ENCODE measurements at regions not wholly inside any gene's neighbourhood (a gene's known extent, or its start where the extent isn't known, plus 50 kb on each side); places are given as distances from the start of the nearest gene placed in this dataset.

DNA sequence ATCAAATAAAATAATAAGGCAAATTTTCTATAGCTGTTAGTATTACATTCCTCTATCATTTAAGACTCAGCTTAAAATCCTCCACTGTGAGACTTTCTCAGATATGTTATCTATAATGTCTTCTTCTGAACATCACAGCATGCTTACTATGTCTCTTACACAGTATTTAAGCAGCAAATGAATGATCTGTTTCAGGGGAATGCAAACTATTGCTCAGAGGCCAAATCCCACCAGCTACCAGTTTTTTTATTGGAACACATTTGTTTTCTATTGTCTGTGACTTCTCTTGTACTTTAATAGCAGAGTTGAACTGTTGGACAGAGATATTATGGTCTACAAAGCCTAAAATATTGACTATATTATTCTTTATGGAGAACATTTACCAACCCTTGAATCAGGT lies 59.6 kb downstream of the C3orf38 start:
- no peak overlapping the region for H3K4me3 Mint-ChIP-seq
- H3K27me3 Mint-ChIP-seq (ENCODE audit: low read depth), result no peaks in the 10 kb centered on the region
- H3K36me3 Mint-ChIP-seq (ENCODE audit: insufficient read depth in 2 of 2), result no peaks in the 10 kb centered on the region
- no peak overlapping the region for H3K27ac Mint-ChIP-seq
- ATAC-seq (replicated peaks in 1 of 2), result no peak
- no peaks in the 10 kb centered on the region for H3K4me1 Mint-ChIP-seq (ENCODE audit: low read depth)
- DNase-seq, result no peak
- no peaks in the 10 kb centered on the region for H3K9me3 Mint-ChIP-seq

DNA sequence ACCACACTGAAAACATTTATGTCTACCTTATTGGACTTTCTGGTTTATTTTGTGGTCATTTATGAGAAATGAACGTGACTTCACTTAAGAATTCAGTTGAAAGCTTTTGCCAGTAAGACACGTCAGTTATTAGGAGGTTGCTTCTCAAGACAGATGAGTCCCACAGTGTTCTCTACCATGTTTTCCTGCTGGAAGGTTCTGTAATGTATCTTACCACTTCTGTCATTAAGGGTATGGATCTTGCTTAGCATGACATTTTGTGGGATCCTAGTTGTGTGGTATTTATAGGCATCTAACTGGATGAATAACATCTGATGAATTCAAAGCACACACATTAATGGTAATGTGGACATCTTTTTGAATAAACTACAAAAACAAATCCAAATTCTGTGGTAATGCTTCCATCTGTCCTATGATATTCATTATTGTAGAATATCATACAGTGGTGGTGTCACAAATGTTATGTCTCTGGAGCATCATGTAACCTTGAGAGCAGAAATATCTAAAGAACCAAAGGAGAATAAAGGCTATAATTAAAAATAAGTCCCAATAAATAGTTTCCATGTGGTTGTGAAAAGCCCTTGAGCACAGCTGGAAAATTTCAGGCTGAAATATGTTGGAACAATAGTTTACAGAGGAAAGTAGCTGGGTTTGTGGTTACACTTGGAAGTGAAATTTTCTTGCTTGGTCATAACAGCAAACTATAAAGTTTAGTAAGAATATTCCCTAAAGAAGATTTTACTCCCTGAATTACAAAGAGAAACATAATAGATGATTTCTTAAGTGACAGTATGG lies 61.5 kb downstream of the C3orf38 start:
- Mint-ChIP-seq H3K9me3 (no peaks in the 10 kb centered on the region), H3K27ac (no peak overlapping the region), H3K36me3 (ENCODE audit: insufficient read depth in 2 of 2) (no peaks in the 10 kb centered on the region), H3K4me3 (no peak overlapping the region), H3K4me1 (ENCODE audit: low read depth) (no peaks in the 10 kb centered on the region), H3K27me3 (ENCODE audit: low read depth) (no peaks in the 10 kb centered on the region)
- ATAC-seq (replicated peaks in 1 of 2) (no peak), DNase-seq (no peak)

DNA sequence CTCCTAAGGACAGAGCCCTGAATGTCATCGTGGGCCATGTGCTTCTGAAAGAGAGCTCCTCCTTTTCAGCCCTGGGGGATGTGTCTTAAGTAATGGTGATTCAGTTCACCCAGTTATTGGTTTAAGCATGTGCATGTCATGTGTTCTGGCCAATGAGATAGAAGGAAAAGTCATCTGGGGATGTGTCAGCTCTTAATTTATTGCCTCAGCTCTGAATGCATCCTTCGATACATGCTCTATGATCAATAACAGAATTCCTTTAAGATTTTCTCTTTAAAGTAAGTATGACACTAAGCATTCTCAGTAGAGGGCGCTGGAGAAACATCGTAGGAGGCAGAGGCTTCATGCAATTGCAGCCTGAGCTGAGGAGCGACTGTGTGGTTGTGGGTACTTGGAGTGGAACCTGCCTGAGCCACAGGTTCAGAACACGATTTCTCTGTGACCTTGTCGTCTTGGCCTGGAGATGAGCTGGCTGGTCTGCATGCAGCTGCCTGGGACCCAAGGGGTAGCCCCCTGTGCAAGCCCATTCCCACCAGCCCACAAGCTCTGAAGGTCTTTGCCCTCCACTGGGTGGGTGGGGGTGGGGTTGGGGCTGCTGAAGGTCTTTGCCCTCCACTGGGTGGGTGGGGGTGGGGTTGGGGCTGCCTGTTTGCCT lies 69.5 kb downstream of the C3orf38 start:
- no peak overlapping the region for H3K4me3 Mint-ChIP-seq
- ATAC-seq (replicated peaks in 1 of 2) (peak; percentile 47 to 52), DNase-seq (peak; percentile 21 to 31)
- no peaks in the 10 kb centered on the region for H3K27me3 Mint-ChIP-seq (ENCODE audit: low read depth)
- no peaks in the 10 kb centered on the region for H3K9me3 Mint-ChIP-seq
- no peak overlapping the region for H3K27ac Mint-ChIP-seq
- H3K4me1 Mint-ChIP-seq (ENCODE audit: low read depth), result no peaks in the 10 kb centered on the region
- H3K36me3 Mint-ChIP-seq (ENCODE audit: insufficient read depth in 2 of 2), result no peaks in the 10 kb centered on the region

DNA sequence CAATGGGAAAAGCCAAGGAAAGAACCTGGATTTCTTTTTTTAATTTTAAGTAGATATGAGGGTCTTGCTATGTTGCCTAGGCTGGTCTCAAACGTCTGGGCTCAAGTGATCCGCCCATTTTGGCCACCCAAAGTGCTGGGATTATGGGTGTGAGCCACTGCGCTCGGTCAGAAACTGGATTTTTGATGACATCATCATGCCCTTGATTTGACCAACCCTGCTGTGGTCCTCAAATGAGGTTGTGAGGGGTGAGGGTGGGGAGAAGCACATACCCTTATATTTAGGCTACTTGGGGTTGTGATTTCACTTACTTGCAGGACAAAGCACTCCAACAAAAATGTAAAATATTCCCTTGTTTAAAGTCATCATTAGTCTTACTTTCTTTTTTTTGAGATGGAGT lies 70.4 kb downstream of the C3orf38 start:
- Mint-ChIP-seq H3K4me1 (ENCODE audit: low read depth) (no peaks in the 10 kb centered on the region), H3K27me3 (ENCODE audit: low read depth) (no peaks in the 10 kb centered on the region), H3K9me3 (no peaks in the 10 kb centered on the region)

DNA sequence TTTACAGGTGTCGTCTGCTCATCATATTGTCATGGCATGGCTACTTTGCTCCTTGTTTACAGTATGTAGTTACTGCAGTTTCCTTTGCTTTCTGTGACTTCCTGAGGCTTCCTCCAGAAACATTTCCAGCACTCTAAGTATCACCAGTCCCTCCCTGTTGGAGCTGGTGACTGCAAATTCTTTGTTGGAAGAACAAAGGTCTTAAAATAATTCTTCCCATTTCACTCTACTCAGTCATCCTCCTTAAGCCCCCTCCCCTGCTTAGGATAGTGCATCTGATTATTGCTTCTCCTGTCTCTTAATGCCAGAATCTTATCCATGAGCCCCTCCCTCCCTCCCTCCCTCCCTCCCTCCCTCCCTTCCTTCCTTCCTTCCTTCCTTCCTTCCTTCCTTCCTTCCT lies 72.0 kb downstream of the C3orf38 start:
- H3K27me3 Mint-ChIP-seq (ENCODE audit: low read depth), result no peaks in the 10 kb centered on the region
- DNase-seq, result no peak
- no peak for ATAC-seq (replicated peaks in 1 of 2)
- H3K9me3 Mint-ChIP-seq, result no peaks in the 10 kb centered on the region
- H3K27ac Mint-ChIP-seq, result no peak overlapping the region
- no peaks in the 10 kb centered on the region for H3K4me1 Mint-ChIP-seq (ENCODE audit: low read depth)
- H3K4me3 Mint-ChIP-seq, result no peak overlapping the region
- H3K36me3 Mint-ChIP-seq (ENCODE audit: insufficient read depth in 2 of 2), result no peaks in the 10 kb centered on the region

More for the DNA sequence above, 70.4 kb downstream of the C3orf38 start:
- H3K27ac Mint-ChIP-seq, result no peak overlapping the region
- no peak for DNase-seq
- no peak for ATAC-seq (replicated peaks in 1 of 2)
- no peak overlapping the region for H3K4me3 Mint-ChIP-seq
- H3K36me3 Mint-ChIP-seq (ENCODE audit: insufficient read depth in 2 of 2), result no peaks in the 10 kb centered on the region

DNA sequence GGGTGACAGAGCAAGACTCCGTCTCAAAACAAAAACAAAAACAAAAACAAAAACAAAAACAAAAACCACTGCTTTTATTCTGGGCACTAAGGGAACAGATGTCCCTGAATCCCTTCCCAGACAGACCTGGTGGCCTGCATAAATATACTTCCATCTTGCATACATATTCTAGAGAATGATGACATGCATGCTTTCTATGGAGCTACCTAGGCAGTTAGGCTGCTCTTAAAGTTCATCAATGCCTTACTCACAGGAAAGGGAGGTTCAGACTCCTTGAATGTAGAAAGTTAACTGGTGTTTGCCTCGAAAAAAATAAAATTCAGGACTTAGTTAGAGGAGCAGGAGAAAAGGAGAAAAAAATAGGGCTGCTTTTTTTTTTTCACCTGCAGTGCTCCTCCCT lies 72.6 kb downstream of the C3orf38 start:
- Mint-ChIP-seq H3K4me1 (ENCODE audit: low read depth) (no peaks in the 10 kb centered on the region), H3K27ac (no peak overlapping the region)
- ATAC-seq (replicated peaks in 1 of 2), result no peak

DNA sequence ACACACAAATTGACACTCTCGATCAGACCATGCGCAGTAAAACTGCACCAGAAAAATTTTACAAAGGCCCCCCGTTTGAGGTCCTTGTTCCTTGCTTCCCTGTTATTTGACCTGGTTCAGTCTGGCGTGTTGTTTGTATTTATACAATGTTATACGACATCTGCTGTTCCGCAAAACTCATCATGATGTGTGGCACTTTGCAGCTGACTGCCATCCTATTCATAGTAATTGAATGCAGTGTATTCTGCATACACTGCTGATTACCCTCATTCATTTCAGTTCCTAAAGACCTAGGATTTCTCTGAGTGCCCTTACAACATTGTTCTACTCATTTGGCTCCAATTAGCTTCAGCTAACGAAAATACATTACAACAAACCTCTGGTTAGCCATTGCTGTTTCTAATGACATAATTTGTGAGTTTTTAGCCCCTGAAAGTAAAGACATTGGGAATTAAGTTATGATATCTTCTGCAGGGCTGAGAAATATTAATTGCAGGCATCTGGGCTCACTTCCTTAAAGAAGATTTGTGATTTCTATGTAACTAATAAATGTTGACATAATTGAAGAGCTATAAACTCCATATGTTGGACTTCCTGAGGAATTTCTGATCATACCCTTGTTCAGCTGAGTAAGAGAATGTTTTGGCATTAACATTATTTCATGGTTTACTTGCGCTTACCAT lies 75.7 kb downstream of the C3orf38 start:
- H3K27ac Mint-ChIP-seq, result no peak overlapping the region
- DNase-seq, result no peak

More for the DNA sequence above, 72.6 kb downstream of the C3orf38 start:
- Mint-ChIP-seq H3K27me3 (ENCODE audit: low read depth) (no peaks in the 10 kb centered on the region), H3K9me3 (no peaks in the 10 kb centered on the region), H3K36me3 (ENCODE audit: insufficient read depth in 2 of 2) (no peaks in the 10 kb centered on the region), H3K4me3 (no peak overlapping the region)
- no peak for DNase-seq

DNA sequence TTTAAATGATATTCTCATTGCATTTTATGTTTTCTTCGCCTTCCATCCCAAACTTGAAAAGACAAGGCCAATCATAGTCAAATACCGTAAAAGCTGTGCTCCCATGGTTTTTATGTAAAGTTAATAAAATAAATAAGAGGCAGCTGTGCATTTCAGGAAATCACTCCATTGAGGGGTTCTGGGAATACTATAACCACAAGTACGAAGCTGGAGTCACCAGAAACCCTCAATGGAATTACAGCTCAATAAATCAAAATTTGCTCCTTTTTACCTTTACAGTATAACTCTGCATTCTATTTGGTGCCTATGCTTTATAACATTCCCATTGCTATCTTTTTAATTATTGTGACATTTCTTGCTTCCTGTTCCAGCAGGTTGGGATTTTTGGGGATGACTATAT lies 77.2 kb downstream of the C3orf38 start:
- ATAC-seq (replicated peaks in 1 of 2) (no peak), DNase-seq (no peak)
- no peak overlapping the region for H3K27ac Mint-ChIP-seq
- H3K4me3 Mint-ChIP-seq, result no peak overlapping the region
- H3K36me3 Mint-ChIP-seq (ENCODE audit: insufficient read depth in 2 of 2), result no peaks in the 10 kb centered on the region
- no peaks in the 10 kb centered on the region for H3K9me3 Mint-ChIP-seq
- H3K4me1 Mint-ChIP-seq (ENCODE audit: low read depth), result no peaks in the 10 kb centered on the region
- no peaks in the 10 kb centered on the region for H3K27me3 Mint-ChIP-seq (ENCODE audit: low read depth)

More for the DNA sequence above, 75.7 kb downstream of the C3orf38 start:
- Mint-ChIP-seq H3K27me3 (ENCODE audit: low read depth) (no peaks in the 10 kb centered on the region), H3K4me3 (no peak overlapping the region), H3K36me3 (ENCODE audit: insufficient read depth in 2 of 2) (no peaks in the 10 kb centered on the region), H3K9me3 (no peaks in the 10 kb centered on the region), H3K4me1 (ENCODE audit: low read depth) (no peaks in the 10 kb centered on the region)
- no peak for ATAC-seq (replicated peaks in 1 of 2)

DNA sequence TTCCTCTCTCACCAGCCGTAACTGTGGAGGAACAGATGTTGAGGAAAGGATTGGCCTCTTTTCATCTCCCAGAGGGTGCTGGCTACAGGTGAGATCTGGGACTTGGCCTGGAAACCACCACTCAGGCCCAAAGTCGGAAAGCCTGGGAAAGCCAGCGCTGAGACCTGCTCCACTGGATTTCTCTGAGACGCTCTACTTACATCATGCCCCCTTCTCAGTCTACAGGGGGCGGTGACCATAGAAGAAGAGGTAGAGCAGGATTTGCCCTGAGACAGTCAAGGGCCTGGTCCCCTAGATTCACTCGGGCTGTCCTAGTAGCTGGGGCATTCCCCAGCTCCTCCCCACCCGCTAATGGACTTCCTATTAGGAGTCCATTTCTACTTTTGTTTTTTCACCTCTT lies 80.9 kb downstream of the C3orf38 start:
- no peaks in the 10 kb centered on the region for H3K4me1 Mint-ChIP-seq (ENCODE audit: low read depth)
- no peak overlapping the region for H3K4me3 Mint-ChIP-seq
- ATAC-seq (replicated peaks in 1 of 2) (no peak), DNase-seq (no peak)
- H3K36me3 Mint-ChIP-seq (ENCODE audit: insufficient read depth in 2 of 2), result no peaks in the 10 kb centered on the region
- no peaks in the 10 kb centered on the region for H3K9me3 Mint-ChIP-seq
- H3K27ac Mint-ChIP-seq, result no peak overlapping the region
- H3K27me3 Mint-ChIP-seq (ENCODE audit: low read depth), result no peaks in the 10 kb centered on the region

DNA sequence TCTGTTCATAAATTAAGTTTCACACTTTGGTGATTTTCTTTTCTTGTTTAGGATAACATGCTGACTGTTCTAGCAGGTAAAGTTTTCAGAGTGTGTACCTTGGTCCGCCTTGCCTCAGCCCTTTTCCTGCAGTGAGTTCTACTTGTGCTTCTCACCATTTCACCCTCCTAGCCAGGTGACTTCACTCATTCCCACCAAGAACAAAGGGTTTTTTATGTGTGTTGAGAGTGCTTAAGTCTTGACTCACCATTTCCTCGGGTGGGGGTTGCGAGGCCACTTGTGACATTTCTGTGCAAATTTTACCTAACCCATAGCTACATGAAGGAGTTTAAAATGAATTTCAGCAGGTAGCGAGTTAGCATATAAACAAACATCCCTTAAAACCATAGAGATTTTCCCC lies 81.4 kb downstream of the C3orf38 start:
- Mint-ChIP-seq H3K9me3 (no peaks in the 10 kb centered on the region), H3K27me3 (ENCODE audit: low read depth) (no peaks in the 10 kb centered on the region), H3K36me3 (ENCODE audit: insufficient read depth in 2 of 2) (no peaks in the 10 kb centered on the region), H3K4me1 (ENCODE audit: low read depth) (no peaks in the 10 kb centered on the region), H3K27ac (no peak overlapping the region), H3K4me3 (no peak overlapping the region)
- DNase-seq (no peak), ATAC-seq (replicated peaks in 1 of 2) (no peak)

DNA sequence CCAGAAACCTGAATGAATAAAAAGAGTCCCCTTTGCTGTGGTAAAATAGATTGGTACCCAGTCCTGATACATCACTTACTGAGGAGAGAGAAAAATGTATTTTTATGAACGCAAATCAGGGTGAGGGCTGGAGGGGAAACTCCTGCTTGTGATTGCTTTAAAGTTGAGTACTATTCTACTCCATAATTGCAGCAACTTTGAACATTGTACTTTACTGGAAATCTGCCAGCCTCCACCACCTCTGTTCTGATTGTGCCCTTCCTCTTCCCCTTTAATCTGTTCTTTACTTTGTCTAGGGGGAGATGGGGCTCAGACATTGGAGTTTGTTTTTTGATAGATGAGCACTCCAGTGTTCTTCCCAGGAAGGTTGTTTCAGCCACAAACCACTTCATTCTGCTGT lies 81.9 kb downstream of the C3orf38 start:
- H3K4me3 Mint-ChIP-seq, result no peak overlapping the region
- H3K27me3 Mint-ChIP-seq (ENCODE audit: low read depth), result no peaks in the 10 kb centered on the region
- H3K27ac Mint-ChIP-seq, result no peak overlapping the region
- H3K9me3 Mint-ChIP-seq, result no peaks in the 10 kb centered on the region
- DNase-seq, result no peak
- ATAC-seq (replicated peaks in 1 of 2), result no peak
- H3K4me1 Mint-ChIP-seq (ENCODE audit: low read depth), result no peaks in the 10 kb centered on the region
- H3K36me3 Mint-ChIP-seq (ENCODE audit: insufficient read depth in 2 of 2), result no peaks in the 10 kb centered on the region

DNA sequence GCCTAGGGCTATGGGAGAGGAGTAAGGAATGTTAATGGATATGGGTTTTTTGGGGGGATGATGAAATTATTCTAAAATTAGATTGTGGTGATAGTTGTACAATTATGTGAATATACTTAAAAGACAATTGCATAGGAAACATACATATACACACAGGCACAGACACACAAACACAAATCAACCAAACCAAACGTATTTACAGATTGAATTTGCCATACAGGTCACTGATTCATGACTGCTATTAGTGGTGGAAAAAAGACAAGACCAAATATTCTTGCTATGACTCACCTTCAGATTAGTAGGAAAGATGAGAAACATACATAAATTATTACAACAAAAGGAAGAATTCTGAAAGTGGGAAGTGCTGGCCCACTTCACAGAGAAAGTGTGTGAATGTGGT lies 85.3 kb downstream of the C3orf38 start:
- no peak overlapping the region for H3K27ac Mint-ChIP-seq
- no peak for ATAC-seq (replicated peaks in 1 of 2)
- H3K27me3 Mint-ChIP-seq (ENCODE audit: low read depth), result no peaks in the 10 kb centered on the region
- H3K36me3 Mint-ChIP-seq (ENCODE audit: insufficient read depth in 2 of 2), result no peaks in the 10 kb centered on the region
- no peak for DNase-seq
- no peaks in the 10 kb centered on the region for H3K4me1 Mint-ChIP-seq (ENCODE audit: low read depth)
- no peak overlapping the region for H3K4me3 Mint-ChIP-seq
- H3K9me3 Mint-ChIP-seq, result no peaks in the 10 kb centered on the region

DNA sequence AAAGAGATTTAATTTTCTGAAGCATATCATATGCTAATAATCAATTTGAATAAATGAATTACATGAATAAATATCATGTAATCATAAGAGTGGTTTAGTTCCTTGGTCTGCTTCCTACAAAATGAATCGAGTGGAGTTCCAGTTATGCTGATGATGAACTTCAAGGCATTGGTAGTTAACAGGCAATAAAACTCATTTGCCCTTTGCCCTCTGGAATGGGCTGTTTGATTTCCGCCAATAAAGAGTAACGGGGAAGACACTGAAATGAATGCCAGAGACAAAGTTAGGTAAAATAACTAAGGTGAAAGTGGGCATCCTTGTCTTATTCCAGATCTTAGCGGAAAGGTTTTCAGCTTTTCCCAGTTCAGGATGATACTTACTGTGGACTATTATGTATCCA lies 90.1 kb downstream of the C3orf38 start:
- no peak overlapping the region for H3K27ac Mint-ChIP-seq
- ATAC-seq (replicated peaks in 1 of 2), result no peak
- H3K4me1 Mint-ChIP-seq (ENCODE audit: low read depth), result no peaks in the 10 kb centered on the region
- H3K4me3 Mint-ChIP-seq, result no peak overlapping the region
- DNase-seq, result no peak
- H3K27me3 Mint-ChIP-seq (ENCODE audit: low read depth), result peaks cover 7% of the 10 kb centered on the region
- H3K9me3 Mint-ChIP-seq, result peaks cover 0 to 3% of the 10 kb centered on the region in 2 donors
- H3K36me3 Mint-ChIP-seq (ENCODE audit: insufficient read depth in 2 of 2), result peaks cover 0 to 1% of the 10 kb centered on the region in 2 donors
